GM19025 (cell line): ENCODE measurements at regions not wholly inside any gene's neighbourhood (a gene's known extent, or its start where the extent isn't known, plus 50 kb on each side); places are given as distances from the start of the nearest gene placed in this dataset.

Experiments
- ATAC-seq: cut with Tn5 transposase; IDR thresholded peaks from one replicate; pipeline ENCODE4 v1.9.1; 2021; ENCODE audit warnings: mild to moderate bottlenecking, low read depth, moderate library complexity; ENCODE audit not compliant: unreplicated experiment

GRCh38 chrX:109926118-109926517, 76.8 kb upstream of the TMEM164 start:
- ATAC-seq, result no peak

- no peak for ATAC-seq
Observed at GRCh38 chrX:109926743-109927662, 75.9 kb upstream of the TMEM164 start.

DNA sequence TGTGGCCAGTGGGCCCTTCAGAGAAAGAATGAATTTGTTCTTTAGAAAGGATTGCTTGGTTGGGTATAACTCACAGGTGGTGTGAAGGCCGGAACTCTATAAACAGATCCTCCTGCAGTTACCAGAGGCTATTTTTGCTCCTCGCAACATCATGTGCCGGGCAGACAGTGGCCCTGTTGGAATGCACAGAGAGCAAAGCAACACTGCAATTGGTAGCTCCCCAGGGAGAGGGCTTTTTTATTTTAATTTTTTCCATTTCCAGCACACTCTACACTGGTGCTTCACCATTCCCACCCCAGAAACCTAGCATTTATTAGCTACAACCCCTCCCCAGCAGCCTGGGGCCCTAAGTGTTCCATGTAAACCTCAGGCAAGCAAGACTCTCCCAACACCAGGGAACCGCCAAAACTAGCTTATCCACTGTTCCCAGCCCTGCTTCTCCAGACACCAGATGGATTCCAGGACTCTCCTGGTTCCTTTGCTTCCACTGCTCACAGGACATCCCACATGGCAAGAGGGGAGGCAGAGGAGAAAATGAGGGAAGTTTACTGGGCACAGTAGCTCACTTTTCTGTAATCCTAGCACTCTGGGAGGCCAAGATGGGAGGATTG, 75.1 kb upstream of the TMEM164 start:
- no peak for ATAC-seq

DNA sequence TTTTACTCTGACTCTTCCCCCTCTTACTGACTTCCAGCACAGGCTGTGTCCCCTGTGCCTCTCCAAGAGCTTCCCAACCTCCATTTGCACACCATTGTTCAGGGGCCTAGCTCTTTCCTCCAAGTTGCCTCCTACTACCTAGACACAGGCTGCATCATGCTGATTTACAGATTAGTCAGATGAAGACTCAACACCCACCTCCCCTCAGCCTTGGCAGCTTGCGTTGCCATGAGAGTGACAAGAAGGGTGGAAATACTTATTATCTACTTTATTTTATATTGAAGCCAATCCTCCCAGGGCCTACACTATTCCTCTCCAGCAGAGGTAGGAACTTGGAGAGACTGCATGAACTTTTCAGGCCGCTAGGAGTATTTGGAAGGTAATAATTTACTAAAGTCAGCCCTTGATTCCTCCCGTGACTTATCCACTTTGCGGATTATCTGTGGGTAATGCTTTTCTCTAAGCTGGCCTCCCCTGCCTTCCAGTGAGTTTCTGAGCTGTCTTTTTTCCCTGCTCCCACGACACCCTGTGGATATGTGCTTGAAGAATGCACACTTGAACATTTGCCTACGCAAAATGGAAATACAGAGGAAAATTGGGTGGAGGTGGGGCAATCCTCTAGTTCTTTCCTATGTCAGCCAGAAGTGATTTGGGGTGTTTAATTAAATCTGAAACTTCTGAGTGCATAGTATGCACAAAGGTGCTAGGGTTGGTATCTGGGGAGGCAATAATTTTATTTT, 74.1 kb upstream of the TMEM164 start:
- no peak for ATAC-seq

DNA sequence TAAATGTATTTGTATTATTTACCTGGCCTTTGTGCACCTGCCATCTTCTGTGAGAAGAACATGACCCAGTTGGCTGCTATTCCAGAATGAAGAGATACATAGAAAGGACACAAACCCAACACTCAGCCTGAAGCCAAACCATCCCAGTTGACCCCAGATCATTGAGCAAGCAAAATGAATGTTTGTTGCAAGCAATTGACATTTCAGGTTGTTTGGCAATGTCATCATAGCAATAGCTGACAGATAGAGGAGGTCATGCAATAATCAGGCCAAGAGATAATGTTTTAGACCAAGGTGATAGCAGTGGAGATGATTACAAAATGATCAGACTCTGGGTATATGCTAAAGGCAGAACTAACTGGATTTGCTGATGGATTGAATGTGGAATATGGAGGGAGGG, 71.2 kb upstream of the TMEM164 start:
- ATAC-seq, result no peak

DNA sequence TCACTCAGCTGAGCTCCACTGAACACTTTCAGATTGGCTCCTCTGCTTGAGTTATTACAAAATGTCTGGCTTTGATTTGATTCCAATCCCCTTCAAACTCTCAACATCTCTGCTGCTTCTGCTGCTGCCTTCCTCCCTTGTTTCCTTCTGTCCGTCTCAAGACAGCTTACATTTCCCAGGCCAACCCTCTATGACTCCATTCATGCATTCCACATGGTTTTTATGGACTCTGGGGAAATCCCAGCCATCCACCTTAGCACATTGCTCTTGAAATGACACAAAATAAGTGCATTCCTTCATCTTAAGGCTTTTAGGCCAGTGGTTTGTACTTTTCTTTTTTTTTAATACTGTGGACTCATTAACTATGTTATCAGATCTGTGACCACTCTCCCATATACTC, 68.5 kb upstream of the TMEM164 start:
- ATAC-seq, result no peak

- ATAC-seq, result no peak
Observed at GRCh38 chrX:109934935-109935334, 68.0 kb upstream of the TMEM164 start.

DNA sequence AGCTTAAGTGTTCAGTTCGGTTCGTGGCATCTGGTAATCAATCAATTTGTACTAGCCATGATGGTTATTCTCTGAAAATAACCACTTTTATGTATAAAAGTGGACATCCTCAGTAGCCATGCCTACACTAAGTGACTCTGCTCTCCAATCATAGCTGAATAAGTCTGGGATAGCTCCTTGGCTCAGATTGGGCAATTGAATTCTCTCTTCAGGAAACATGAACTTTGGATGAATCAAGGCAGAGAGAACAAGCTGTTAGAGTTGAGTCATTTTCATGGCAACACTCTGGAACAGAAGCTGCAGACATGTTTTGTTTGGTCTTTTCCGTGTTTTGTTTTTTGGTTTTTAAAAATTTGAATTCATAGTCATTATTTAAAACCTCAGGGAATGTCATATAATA, 66.8 kb upstream of the TMEM164 start:
- no peak for ATAC-seq

- ATAC-seq, result no peak
Observed at GRCh38 chrX:109936598-109936997, 66.3 kb upstream of the TMEM164 start.

- no peak for ATAC-seq
Observed at GRCh38 chrX:109939498-109939897, 63.4 kb upstream of the TMEM164 start.

GRCh38 chrX:109940411-109940810, 62.5 kb upstream of the TMEM164 start:
- no peak for ATAC-seq

DNA sequence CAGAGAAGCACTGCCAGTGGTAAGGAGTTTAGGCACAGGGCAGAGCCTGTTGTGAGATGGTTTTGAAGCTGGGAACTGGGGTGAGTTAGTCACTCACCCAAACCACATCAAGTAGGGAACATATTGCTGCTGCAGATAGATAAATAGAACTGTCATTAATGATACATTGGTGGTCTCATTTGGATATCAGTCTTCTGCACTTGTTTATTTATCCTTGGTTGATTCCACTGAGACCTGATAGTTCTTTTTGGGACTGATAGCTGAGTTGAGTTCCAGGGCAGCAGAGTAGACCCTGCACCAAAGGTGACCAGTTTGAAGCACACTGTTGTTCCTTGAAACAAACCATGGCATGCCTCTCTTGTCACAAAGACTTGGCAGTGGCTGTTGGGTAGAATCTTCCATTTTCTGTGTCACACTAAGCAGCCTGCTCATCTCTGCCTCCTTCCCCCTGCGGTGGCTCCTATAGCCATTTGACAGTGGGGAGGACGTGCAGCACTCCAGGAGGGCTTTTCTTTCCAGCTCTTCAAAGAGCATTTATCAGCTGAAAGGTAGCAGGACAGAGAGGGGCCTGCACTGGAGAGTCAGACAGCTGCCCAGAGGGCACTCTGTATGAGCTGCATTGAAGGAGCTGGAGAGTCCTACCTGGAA, 59.7 kb upstream of the TMEM164 start:
- no peak for ATAC-seq

DNA sequence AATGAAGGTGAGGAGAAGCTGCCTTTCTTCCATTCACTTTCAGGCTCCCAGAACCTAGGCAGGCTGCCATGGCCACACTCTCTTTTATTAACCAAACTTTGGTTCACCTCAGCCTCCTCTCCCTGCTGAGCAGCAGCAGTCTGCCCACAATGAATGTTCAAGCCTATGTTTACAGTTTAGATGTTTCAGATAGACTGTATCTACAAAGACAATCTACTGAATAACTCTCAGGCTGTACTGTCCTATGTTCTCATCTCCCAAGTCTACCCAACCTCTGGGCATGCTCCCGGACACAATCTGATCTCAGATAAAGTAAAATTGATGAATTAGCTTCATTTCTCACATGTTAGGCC, 59.2 kb upstream of the TMEM164 start:
- no peak for ATAC-seq

- ATAC-seq, result no peak
Observed at GRCh38 chrX:109952050-109952449, 50.9 kb upstream of the TMEM164 start.

DNA sequence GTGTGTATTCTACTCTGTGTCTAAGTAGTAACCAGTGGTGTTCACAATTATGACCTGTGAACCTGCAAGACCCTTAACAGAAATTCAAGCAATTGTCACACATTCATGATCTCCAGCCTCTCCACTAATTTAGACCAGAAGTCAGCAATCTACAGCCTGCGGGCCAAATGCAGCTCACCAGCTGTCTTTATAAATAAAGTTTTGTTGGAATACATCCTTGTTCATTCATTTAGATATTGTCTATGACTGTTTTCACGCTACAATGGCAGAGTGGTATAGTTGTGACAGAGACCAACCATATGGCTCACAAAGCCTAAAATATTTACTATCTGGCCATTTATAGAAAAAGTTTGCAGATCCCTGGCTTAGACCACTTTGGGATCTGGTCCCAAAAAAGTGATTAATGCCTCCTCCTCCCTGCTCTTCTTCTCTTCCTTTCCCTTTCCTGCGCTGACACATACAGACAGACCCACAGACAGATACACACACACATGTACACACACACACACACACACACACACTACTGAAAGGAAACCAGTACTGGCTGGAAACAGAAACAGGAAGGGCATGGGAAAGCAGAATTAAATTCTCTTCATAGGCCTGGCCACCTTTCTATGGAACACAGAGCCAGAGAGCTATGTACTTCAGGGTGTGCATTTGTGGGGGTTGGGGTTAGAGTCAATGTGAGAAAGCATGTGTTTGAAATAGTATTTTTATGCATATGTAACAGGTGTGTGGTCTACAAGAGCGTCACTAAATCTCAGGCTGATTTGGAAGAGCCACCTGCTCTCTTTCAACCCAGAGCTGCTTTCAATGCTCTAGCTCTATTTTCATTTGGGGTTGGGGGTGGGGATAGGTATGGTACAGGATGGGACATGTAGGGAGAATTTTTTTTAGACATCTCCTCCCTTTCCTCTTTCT, 49.7 kb upstream of the TMEM164 start:
- ATAC-seq, result no peak
